ENCODE measurements at regions not wholly inside any gene's neighbourhood (a gene's known extent, or its start where the extent isn't known, plus 50 kb on each side); places are given as distances from the start of the nearest gene placed in this dataset.

DNA sequence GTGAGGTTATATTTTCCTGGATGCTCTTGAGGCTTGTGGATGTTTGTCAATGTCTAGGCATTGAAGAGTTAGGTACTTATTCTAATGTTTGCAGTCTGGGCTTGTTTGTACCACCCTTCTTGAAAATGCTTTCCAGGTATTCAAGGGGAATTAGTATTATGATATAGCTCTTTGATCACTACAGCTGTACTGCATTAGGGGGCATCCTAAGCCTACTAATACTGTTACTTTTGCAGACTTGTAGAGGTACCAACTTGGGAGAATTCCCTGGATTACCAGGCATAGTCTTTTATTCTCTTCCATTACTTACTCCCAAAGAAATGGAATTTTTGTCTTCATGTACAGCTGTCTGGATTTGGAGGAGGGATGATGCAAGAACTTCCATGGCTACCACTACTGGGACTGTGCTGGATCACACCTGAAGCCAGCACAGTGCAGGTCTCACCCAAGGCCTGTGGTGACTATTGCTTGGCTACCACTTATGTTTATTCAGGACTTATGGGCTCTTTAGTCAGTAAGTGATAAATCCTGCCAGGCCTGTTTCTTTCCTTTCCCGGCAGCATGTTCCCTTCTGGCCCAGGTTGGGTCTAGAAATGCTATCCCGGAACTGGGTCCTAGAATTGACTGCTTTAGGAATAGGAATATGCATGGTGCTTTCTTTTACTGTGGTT is 402.9 kb downstream of the IL20RB start:
- TF ChIP-seq, protein P1, sequence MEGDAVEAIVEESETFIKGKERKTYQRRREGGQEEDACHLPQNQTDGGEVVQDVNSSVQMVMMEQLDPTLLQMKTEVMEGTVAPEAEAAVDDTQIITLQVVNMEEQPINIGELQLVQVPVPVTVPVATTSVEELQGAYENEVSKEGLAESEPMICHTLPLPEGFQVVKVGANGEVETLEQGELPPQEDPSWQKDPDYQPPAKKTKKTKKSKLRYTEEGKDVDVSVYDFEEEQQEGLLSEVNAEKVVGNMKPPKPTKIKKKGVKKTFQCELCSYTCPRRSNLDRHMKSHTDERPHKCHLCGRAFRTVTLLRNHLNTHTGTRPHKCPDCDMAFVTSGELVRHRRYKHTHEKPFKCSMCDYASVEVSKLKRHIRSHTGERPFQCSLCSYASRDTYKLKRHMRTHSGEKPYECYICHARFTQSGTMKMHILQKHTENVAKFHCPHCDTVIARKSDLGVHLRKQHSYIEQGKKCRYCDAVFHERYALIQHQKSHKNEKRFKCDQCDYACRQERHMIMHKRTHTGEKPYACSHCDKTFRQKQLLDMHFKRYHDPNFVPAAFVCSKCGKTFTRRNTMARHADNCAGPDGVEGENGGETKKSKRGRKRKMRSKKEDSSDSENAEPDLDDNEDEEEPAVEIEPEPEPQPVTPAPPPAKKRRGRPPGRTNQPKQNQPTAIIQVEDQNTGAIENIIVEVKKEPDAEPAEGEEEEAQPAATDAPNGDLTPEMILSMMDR (conservative IDR thresholded peaks at IDR 0.05; ENCODE audit: low read depth, low read length): no peak
- no peak for TF ChIP-seq POLR2A (IDR thresholded peaks at IDR 0.05; ENCODE audit: low read depth, low read length)
- TF ChIP-seq, protein P2, sequence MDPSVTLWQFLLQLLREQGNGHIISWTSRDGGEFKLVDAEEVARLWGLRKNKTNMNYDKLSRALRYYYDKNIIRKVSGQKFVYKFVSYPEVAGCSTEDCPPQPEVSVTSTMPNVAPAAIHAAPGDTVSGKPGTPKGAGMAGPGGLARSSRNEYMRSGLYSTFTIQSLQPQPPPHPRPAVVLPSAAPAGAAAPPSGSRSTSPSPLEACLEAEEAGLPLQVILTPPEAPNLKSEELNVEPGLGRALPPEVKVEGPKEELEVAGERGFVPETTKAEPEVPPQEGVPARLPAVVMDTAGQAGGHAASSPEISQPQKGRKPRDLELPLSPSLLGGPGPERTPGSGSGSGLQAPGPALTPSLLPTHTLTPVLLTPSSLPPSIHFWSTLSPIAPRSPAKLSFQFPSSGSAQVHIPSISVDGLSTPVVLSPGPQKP (IDR thresholded peaks at IDR 0.05; ENCODE audit: borderline replicate concordance, low read depth, low read length): no peak
- TF ChIP-seq SMC3 (IDR thresholded peaks at IDR 0.05; ENCODE audit: low read depth, low read length): no peak
- no peak for TF ChIP-seq NFE2L2 (IDR thresholded peaks at IDR 0.05; ENCODE audit: low read depth, low read length)
